ENCODE measurements at regions not wholly inside any gene's neighbourhood (a gene's known extent, or its start where the extent isn't known, plus 50 kb on each side); places are given as distances from the start of the nearest gene placed in this dataset.

GRCh38 chr12:58470266-58471010, 449.9 kb downstream of the LRIG3 start:
- Histone ChIP-seq H3K56ac (ENCODE audit: extremely low read depth, insufficient read depth, low read length) (no peak overlapping the region), H3K23ac (ENCODE audit: low read depth, low read length) (no peak overlapping the region), H3K14ac (replicated peaks; ENCODE audit: low read depth, low read length) (no peak overlapping the region), H3K9me3 (ENCODE audit: control insufficient read depth, insufficient read depth, low read length) (no peaks in the 10 kb centered on the region), H3K79me1 (ENCODE audit: low read depth in 1 of 2, low read length in 2 of 2) (no peaks in the 10 kb centered on the region), H4K5ac (ENCODE audit: low read depth, low read length) (no peak overlapping the region), H3K4me2 (ENCODE audit: low read depth, low read length) (no peak overlapping the region), H2BK15ac (ENCODE audit: low read depth, low read length) (no peak overlapping the region), H2AFZ (replicated peaks; ENCODE audit: low read length, poor library complexity) (no peak overlapping the region), H3K27ac (ENCODE audit: insufficient read depth, low read length) (no peak overlapping the region), H3K4ac (ENCODE audit: low read depth, low read length) (no peak overlapping the region), H3K9ac (ENCODE audit: low read depth, low read length) (no peak overlapping the region), H3K36me3 (ENCODE audit: control insufficient read depth, insufficient read depth, low read length) (no peaks in the 10 kb centered on the region), H4K91ac (ENCODE audit: insufficient read depth, low read depth, low read length) (no peak overlapping the region), H2BK5ac (ENCODE audit: low read depth, low read length, poor library complexity, severe bottlenecking) (no peak overlapping the region), H2AK9ac (replicated peaks; ENCODE audit: low read depth, low read length, poor library complexity) (no peak overlapping the region), H2AK5ac (ENCODE audit: low read depth, low read length) (no peak overlapping the region), H3K27me3 (ENCODE audit: control insufficient read depth, insufficient read depth, low read length) (no peaks in the 10 kb centered on the region), H4K20me1 (ENCODE audit: insufficient read depth, low read length) (no peaks in the 10 kb centered on the region), H3K9me1 (ENCODE audit: insufficient read depth, low read length) (no peaks in the 10 kb centered on the region), H3K4me1 (ENCODE audit: control insufficient read depth, insufficient read depth, low read length) (no peaks in the 10 kb centered on the region), H3K18ac (ENCODE audit: low read depth, low read length) (no peak overlapping the region), H2BK20ac (ENCODE audit: low read depth, low read length) (no peak overlapping the region), H2BK120ac (ENCODE audit: low read depth, low read length) (no peak overlapping the region), H3K4me3 (ENCODE audit: insufficient read depth, low read depth, low read length) (no peak overlapping the region), H4K8ac (ENCODE audit: low read depth in 2 of 2, low read length in 2 of 2) (no peak overlapping the region)
- dilution Hi-C loops (cut with HindIII; ENCODE audit: low sequenced_read_pairs, unreplicated experiment) (no loop called here), intact Hi-C loops (cut with micrococcal nuclease) (no loop called here), in situ Hi-C loops (cut with MboI; ENCODE audit: low sequenced_read_pairs) (no loop called here)
- ATAC-seq (ENCODE audit: low read depth): no peak
- no peak for DNase-seq
- ChIA-PET CTCF (no interaction called here), POLR2A (ENCODE audit: unreplicated experiment) (no interaction called here)
- no TSS peak for BruUV-seq (replicated peaks)
- TF ChIP-seq FOS (IDR thresholded peaks at IDR 0.05; ENCODE audit: low read depth, low read length): no peak
- TF ChIP-seq CHD1 (IDR thresholded peaks at IDR 0.05; ENCODE audit: low read depth, low read length): no peak
- no peak for TF ChIP-seq CTCF (conservative IDR thresholded peaks at IDR 0.05; ENCODE audit: low read depth, low read length)
- TF ChIP-seq NFE2L2 (IDR thresholded peaks at IDR 0.05; ENCODE audit: low read depth, low read length): no peak
- TF ChIP-seq MAFK (IDR thresholded peaks at IDR 0.05; ENCODE audit: low read depth, low read length): no peak
- TF ChIP-seq RCOR1 (IDR thresholded peaks at IDR 0.05; ENCODE audit: insufficient replicate concordance, low read length): no peak
- TF ChIP-seq CEBPB (IDR thresholded peaks at IDR 0.05; ENCODE audit: low read depth, low read length): no peak
- no peak for TF ChIP-seq MXI1 (IDR thresholded peaks at IDR 0.05; ENCODE audit: borderline replicate concordance, low read depth, low read length)
- TF ChIP-seq SMC3 (IDR thresholded peaks at IDR 0.05; ENCODE audit: low read depth, low read length): no peak
- no peak for TF ChIP-seq USF2 (IDR thresholded peaks at IDR 0.05; ENCODE audit: low read depth, low read length)
- TF ChIP-seq BHLHE40 (IDR thresholded peaks at IDR 0.05; ENCODE audit: low read depth, low read length): no peak
- TF ChIP-seq MAZ (IDR thresholded peaks at IDR 0.05; ENCODE audit: borderline replicate concordance, low read depth, low read length): no peak
- no peak for TF ChIP-seq ELK1 (IDR thresholded peaks at IDR 0.05; ENCODE audit: borderline replicate concordance, low read depth, low read length)
- TF ChIP-seq RFX5 (IDR thresholded peaks at IDR 0.05; ENCODE audit: low read depth, low read length): no peak
- no CpG with 5 or more reads among the region's 1 CpG for WGBS, 2 experiments (ENCODE audit: extremely low coverage in 2 of 2, insufficient read length in 1 of 2)
